NT2/D1 (cell line): ENCODE measurements at regions not wholly inside any gene's neighbourhood (a gene's known extent, or its start where the extent isn't known, plus 50 kb on each side); places are given as distances from the start of the nearest gene placed in this dataset.

Source experiments
- DNase-seq: peaks from one replicate; pipeline ENCODE4 v3.0.0-alpha.2; 2011; ENCODE audit warnings: low read depth, low spot score
- H3K27me3 ChIP-seq: 2 replicates; pipeline ENCODE4 v1.6.0; 2011; ENCODE audit warnings: mild to moderate bottlenecking; ENCODE audit not compliant: insufficient read length, insufficient read depth
- H3K36me3 ChIP-seq: 2 replicates; pipeline ENCODE4 v1.6.1; 2011; ENCODE audit warnings: mild to moderate bottlenecking, low read length, mixed read lengths; ENCODE audit not compliant: insufficient read depth, insufficient read length
- H3K4me1 ChIP-seq: 2 replicates; pipeline ENCODE4 v1.5.1; 2011; ENCODE audit not compliant: insufficient read depth, insufficient read length
- H3K4me3 ChIP-seq: 2 replicates; pipeline ENCODE4 v1.5.1; 2011; ENCODE audit warnings: low read depth; ENCODE audit not compliant: insufficient read length
- H3K9ac ChIP-seq: 2 replicates; pipeline ENCODE4 v1.6.0; 2011; ENCODE audit warnings: low read depth; ENCODE audit not compliant: insufficient read length
- H3K9me3 ChIP-seq: 2 replicates; pipeline ENCODE4 v1.5.1; 2011; ENCODE audit warnings: mild to moderate bottlenecking, low read length; ENCODE audit not compliant: insufficient read depth
- SUZ12 ChIP-seq: IDR thresholded peaks from 2 replicates; pipeline ENCODE4 v1.6.1; 2011; ENCODE audit not compliant: insufficient read length, insufficient read depth; ENCODE audit errors: extremely low read depth
- YY1 ChIP-seq: IDR thresholded peaks from 2 replicates; pipeline ENCODE4 v1.6.1; 2011; ENCODE audit not compliant: insufficient read length, insufficient read depth
- ZNF274 ChIP-seq: IDR thresholded peaks from 2 replicates; pipeline ENCODE4 v1.6.1; 2011; ENCODE audit warnings: mild to moderate bottlenecking, low read depth, low read length

GRCh38 chr5:2901511-2901910 lies 150.0 kb upstream of the IRX2 start:
- TF ChIP-seq YY1 (no peak), SUZ12 (no peak), ZNF274 (no peak)
- no peaks in the 10 kb centered on the region for H3K9me3 ChIP-seq
- H3K27me3 ChIP-seq, result no peaks in the 10 kb centered on the region
- no peak overlapping the region for H3K9ac ChIP-seq
- DNase-seq, result no peak
- no peaks in the 10 kb centered on the region for H3K36me3 ChIP-seq
- H3K4me1 ChIP-seq, result no peaks in the 10 kb centered on the region
- H3K4me3 ChIP-seq, result no peak overlapping the region

- H3K4me3 ChIP-seq, result no peak overlapping the region
- no peak overlapping the region for H3K9ac ChIP-seq
- no peak for DNase-seq
- H3K27me3 ChIP-seq, result no peaks in the 10 kb centered on the region
- no peaks in the 10 kb centered on the region for H3K9me3 ChIP-seq
- H3K36me3 ChIP-seq, result no peaks in the 10 kb centered on the region
- no peak for TF ChIP-seq ZNF274
- no peak for TF ChIP-seq YY1
- no peak for TF ChIP-seq SUZ12
- no peaks in the 10 kb centered on the region for H3K4me1 ChIP-seq
Observed at GRCh38 chr5:2901096-2901495, 149.6 kb upstream of the IRX2 start.

GRCh38 chr5:2900360-2900759 lies 148.9 kb upstream of the IRX2 start:
- H3K9me3 ChIP-seq, result no peaks in the 10 kb centered on the region

GRCh38 chr5:2899311-2899710 lies 147.8 kb upstream of the IRX2 start:
- no peak overlapping the region for H3K9ac ChIP-seq
- no peaks in the 10 kb centered on the region for H3K36me3 ChIP-seq
- DNase-seq, result no peak
- H3K4me3 ChIP-seq, result no peak overlapping the region
- no peaks in the 10 kb centered on the region for H3K27me3 ChIP-seq
- no peak for TF ChIP-seq YY1
- no peak for TF ChIP-seq SUZ12
- TF ChIP-seq ZNF274, result no peak
- H3K9me3 ChIP-seq, result no peaks in the 10 kb centered on the region
- no peaks in the 10 kb centered on the region for H3K4me1 ChIP-seq

More at GRCh38 chr5:2900360-2900759, 148.9 kb upstream of the IRX2 start:
- H3K36me3 ChIP-seq, result no peaks in the 10 kb centered on the region
- no peaks in the 10 kb centered on the region for H3K27me3 ChIP-seq
- H3K4me3 ChIP-seq, result no peak overlapping the region
- H3K9ac ChIP-seq, result no peak overlapping the region
- no peaks in the 10 kb centered on the region for H3K4me1 ChIP-seq
- TF ChIP-seq SUZ12, result no peak
- TF ChIP-seq ZNF274, result no peak
- DNase-seq, result no peak

GRCh38 chr5:2898661-2899060 lies 147.2 kb upstream of the IRX2 start:
- Histone ChIP-seq H3K36me3 (no peaks in the 10 kb centered on the region), H3K4me1 (no peaks in the 10 kb centered on the region), H3K9me3 (no peaks in the 10 kb centered on the region), H3K4me3 (no peak overlapping the region), H3K27me3 (no peaks in the 10 kb centered on the region), H3K9ac (no peak overlapping the region)
- TF ChIP-seq SUZ12 (no peak), YY1 (no peak), ZNF274 (no peak)
- no peak for DNase-seq

DNA sequence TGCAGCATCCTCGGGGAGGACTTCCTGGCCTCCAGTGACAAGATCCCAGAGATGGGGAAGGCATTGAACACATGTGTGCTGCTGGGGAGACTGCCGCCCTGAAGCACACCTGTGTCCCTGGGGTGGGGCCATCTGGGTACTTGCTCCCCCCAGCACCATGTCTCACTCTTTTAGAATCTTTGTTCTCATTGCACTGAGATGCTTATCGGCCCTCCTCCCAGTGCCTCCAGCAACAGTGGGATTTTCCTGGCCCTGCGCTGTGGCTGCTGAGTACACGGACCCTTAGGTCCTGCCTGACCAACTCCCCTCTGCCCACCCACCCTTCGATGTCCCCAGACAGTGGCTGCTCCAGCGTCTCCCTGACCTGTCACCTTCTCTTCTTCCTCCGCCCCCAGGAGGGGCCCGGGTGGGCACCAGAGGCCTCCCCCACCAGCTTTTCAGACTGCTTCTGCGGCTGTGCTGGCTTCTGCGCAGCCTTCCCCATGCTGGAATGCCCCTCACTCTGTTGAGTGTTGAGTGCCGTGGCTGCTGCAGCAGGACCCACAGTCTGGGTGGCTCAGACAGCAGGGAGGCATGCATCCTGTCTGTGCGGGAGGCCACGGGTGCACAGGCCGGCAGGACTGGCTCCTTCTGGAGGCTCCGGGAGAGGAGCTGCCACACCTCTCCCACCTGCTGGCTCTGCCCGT lies 145.9 kb upstream of the IRX2 start:
- H3K27me3 ChIP-seq, result no peaks in the 10 kb centered on the region
- DNase-seq, result no peak
- no peaks in the 10 kb centered on the region for H3K9me3 ChIP-seq
- TF ChIP-seq ZNF274 (no peak), SUZ12 (no peak), YY1 (no peak)
- H3K4me1 ChIP-seq, result no peaks in the 10 kb centered on the region
- no peaks in the 10 kb centered on the region for H3K36me3 ChIP-seq
- no peak overlapping the region for H3K4me3 ChIP-seq
- no peak overlapping the region for H3K9ac ChIP-seq

DNA sequence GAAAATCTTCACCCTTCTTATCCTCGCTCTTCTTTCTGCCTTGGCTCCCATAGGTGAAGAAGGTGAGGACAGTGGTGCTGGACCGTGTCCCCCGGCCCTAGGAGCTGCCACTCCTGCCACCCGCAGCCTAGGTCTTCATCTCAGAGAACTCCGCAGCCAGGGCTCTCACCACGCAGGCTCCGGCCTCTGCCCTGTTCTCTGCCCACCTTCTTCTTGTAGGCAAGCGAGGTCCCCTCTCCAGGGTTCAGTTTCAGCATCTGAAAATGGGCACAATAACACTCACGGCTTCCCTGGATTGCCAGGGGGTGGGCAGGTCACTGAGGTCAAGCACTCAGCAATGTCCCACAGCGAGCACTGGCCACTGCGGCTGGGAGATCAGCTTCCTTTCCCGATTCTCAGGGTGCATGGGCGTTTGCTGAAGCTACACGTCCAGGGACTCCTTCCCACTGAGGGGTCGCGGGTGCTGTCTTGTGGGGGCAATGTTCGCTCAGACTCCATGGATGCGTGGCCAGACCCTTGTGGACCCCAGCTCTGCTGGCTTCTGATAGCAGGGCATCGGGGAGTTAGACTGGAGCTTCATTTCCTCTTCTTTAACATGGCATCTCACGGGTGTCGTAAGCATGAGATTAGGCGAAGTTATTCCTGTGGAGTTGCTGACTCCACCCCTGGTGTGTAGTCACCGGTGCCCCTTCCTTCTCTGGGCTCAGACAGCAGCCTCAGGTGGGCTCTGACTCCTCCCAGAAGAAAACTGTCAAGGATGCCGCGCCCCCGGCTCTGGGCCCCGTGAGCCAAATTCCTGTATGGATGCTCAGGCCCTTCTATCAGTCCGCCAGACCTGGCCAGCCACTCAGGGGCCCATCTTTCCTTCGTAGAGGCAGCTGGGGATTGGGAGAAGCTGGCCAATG lies 145.1 kb upstream of the IRX2 start:
- TF ChIP-seq YY1, result no peak
- Histone ChIP-seq H3K4me1 (no peaks in the 10 kb centered on the region), H3K36me3 (no peaks in the 10 kb centered on the region), H3K27me3 (no peaks in the 10 kb centered on the region), H3K9me3 (no peaks in the 10 kb centered on the region), H3K9ac (no peak overlapping the region), H3K4me3 (no peak overlapping the region)
- DNase-seq, result no peak
